DOHH2 (cell line): ENCODE measurements at regions not wholly inside any gene's neighbourhood (a gene's known extent, or its start where the extent isn't known, plus 50 kb on each side); places are given as distances from the start of the nearest gene placed in this dataset.
"Not testable (repeated sequence)": the region's sequence is repeated elsewhere in the genome, so short reads cannot be mapped to it uniquely, and the experiment has no call there.

Source experiments
- H3F3A ChIP-seq: fragments of 200-600 bp; sonication (generic), shearing (Covaris generic); 2 replicates; pipeline ENCODE4 v1.6.0; 2016; ENCODE audit warnings: antibody characterized with exemption, mild to moderate bottlenecking; ENCODE audit not compliant: control insufficient read depth, insufficient read depth
- H3K27ac ChIP-seq: fragments of 200-600 bp; sonication (generic); 2 replicates; pipeline ENCODE4 v1.5.1; 2014; ENCODE audit warnings: low read depth, mild to moderate bottlenecking, low read length, moderate library complexity
- H3K27me3 ChIP-seq: fragments of 200-600 bp; sonication (generic); 2 replicates; pipeline ENCODE4 v1.6.1; 2014; ENCODE audit warnings: mild to moderate bottlenecking, low read length, mixed read lengths; ENCODE audit not compliant: control insufficient read depth
- H3K36me3 ChIP-seq: fragments of 200-600 bp; sonication (generic); 2 replicates; pipeline ENCODE4 v1.6.1; 2014; ENCODE audit warnings: mild to moderate bottlenecking, low read length, moderate library complexity, mixed read lengths; ENCODE audit not compliant: control insufficient read depth
- H3K4me1 ChIP-seq: fragments of 200-600 bp; sonication (generic); 2 replicates; pipeline ENCODE4 v1.6.1; 2014; ENCODE audit warnings: mild to moderate bottlenecking, low read length, mixed read lengths; ENCODE audit not compliant: control insufficient read depth
- H3K4me2 ChIP-seq: fragments of 200-600 bp; sonication (generic); 2 replicates; pipeline ENCODE4 v1.6.0; 2014; ENCODE audit warnings: mild to moderate bottlenecking, low read length, moderate library complexity
- H3K4me3 ChIP-seq: fragments of 200-600 bp; sonication (generic); 2 replicates; pipeline ENCODE4 v1.5.1; 2014; ENCODE audit warnings: mild to moderate bottlenecking, low read length, mixed read lengths
- H3K79me2 ChIP-seq: fragments of 200-600 bp; sonication (generic); 2 replicates; pipeline ENCODE4 v1.6.1; 2014; ENCODE audit warnings: mild to moderate bottlenecking, low read length, mixed read lengths; ENCODE audit not compliant: control insufficient read depth
- H3K9me2 ChIP-seq: fragments of 200-600 bp; sonication (generic); replicated peaks from 2 replicates; pipeline ENCODE4 v1.6.1; 2014; ENCODE audit warnings: mild to moderate bottlenecking, low read length, mixed read lengths; ENCODE audit not compliant: control insufficient read depth
- H3K9me3 ChIP-seq: fragments of 200-600 bp; sonication (generic); 2 replicates; pipeline ENCODE4 v1.6.1; 2014; ENCODE audit warnings: antibody characterized with exemption, low read length, mixed read lengths; ENCODE audit not compliant: control insufficient read depth, insufficient read depth
- H4K20me1 ChIP-seq: fragments of 200-600 bp; sonication (generic); 2 replicates; pipeline ENCODE4 v1.6.0; 2014; ENCODE audit warnings: low read depth, mild to moderate bottlenecking, antibody characterized with exemption, low read length, moderate library complexity; ENCODE audit not compliant: control insufficient read depth, insufficient read depth

GRCh38 chr5:34217386-34217785 is 174.4 kb upstream of the C1QTNF3 start:
- not testable (repeated sequence) for H3K4me1 ChIP-seq, H3K4me3 ChIP-seq, H3K27me3 ChIP-seq, H3K79me2 ChIP-seq, H3F3A ChIP-seq, H3K4me2 ChIP-seq, H4K20me1 ChIP-seq, H3K27ac ChIP-seq, H3K36me3 ChIP-seq, H3K9me3 ChIP-seq, H3K9me2 ChIP-seq

- H3K4me1 ChIP-seq, H3K79me2 ChIP-seq, H4K20me1 ChIP-seq, H3K4me2 ChIP-seq, H3K27me3 ChIP-seq, H3K27ac ChIP-seq, H3F3A ChIP-seq, H3K9me2 ChIP-seq, H3K36me3 ChIP-seq, H3K9me3 ChIP-seq, H3K4me3 ChIP-seq: not testable (repeated sequence)
Observed at GRCh38 chr5:34221329-34222073, 178.5 kb upstream of the C1QTNF3 start.

GRCh38 chr5:34223158-34223557 is 180.1 kb upstream of the C1QTNF3 start:
- H3F3A ChIP-seq, result not testable (repeated sequence)

GRCh38 chr5:34230402-34230801 is 187.4 kb upstream of the C1QTNF3 start:
- H4K20me1 ChIP-seq, H3F3A ChIP-seq, H3K79me2 ChIP-seq, H3K4me3 ChIP-seq, H3K4me1 ChIP-seq, H3K9me2 ChIP-seq, H3K27ac ChIP-seq, H3K27me3 ChIP-seq, H3K9me3 ChIP-seq, H3K36me3 ChIP-seq, H3K4me2 ChIP-seq: not testable (repeated sequence)

More at GRCh38 chr5:34223158-34223557, 180.1 kb upstream of the C1QTNF3 start:
- not testable (repeated sequence) for H3K27ac ChIP-seq, H4K20me1 ChIP-seq, H3K79me2 ChIP-seq, H3K27me3 ChIP-seq, H3K4me2 ChIP-seq, H3K36me3 ChIP-seq, H3K9me3 ChIP-seq, H3K9me2 ChIP-seq, H3K4me3 ChIP-seq, H3K4me1 ChIP-seq

GRCh38 chr5:34243802-34244201 is 200.8 kb upstream of the C1QTNF3 start:
- not testable (repeated sequence) for H3K4me1 ChIP-seq, H3F3A ChIP-seq, H3K36me3 ChIP-seq, H3K9me2 ChIP-seq, H3K9me3 ChIP-seq, H4K20me1 ChIP-seq, H3K27me3 ChIP-seq
- H3K79me2 ChIP-seq, result peaks cover 34% of the 10 kb centered on the region
- peak overlapping the region; percentile 60 for H3K27ac ChIP-seq
- H3K4me3 ChIP-seq, result peak overlapping the region; percentile 61
- peak overlapping the region; percentile 54 for H3K4me2 ChIP-seq

GRCh38 chr5:34244281-34245031 is 201.4 kb upstream of the C1QTNF3 start:
- peaks cover 31% of the 10 kb centered on the region for H3K79me2 ChIP-seq
- not testable (repeated sequence) for H3F3A ChIP-seq, H3K9me3 ChIP-seq, H3K36me3 ChIP-seq, H3K27me3 ChIP-seq, H3K4me1 ChIP-seq, H3K9me2 ChIP-seq, H4K20me1 ChIP-seq
- peak overlapping the region; percentile 61 for H3K4me3 ChIP-seq
- peak overlapping the region; percentile 60 for H3K27ac ChIP-seq
- peak overlapping the region; percentile 54 for H3K4me2 ChIP-seq

- H3K27ac ChIP-seq, H3K4me2 ChIP-seq, H3K4me3 ChIP-seq, H3K9me3 ChIP-seq, H3K27me3 ChIP-seq, H3K9me2 ChIP-seq, H4K20me1 ChIP-seq, H3K36me3 ChIP-seq, H3F3A ChIP-seq, H3K4me1 ChIP-seq: not testable (repeated sequence)
- peaks cover 30% of the 10 kb centered on the region for H3K79me2 ChIP-seq
Observed at GRCh38 chr5:34245032-34245394, 202.0 kb upstream of the C1QTNF3 start.

GRCh38 chr5:34245813-34246212 is 202.8 kb upstream of the C1QTNF3 start:
- Histone ChIP-seq H3K4me2 (peak overlapping the region; percentile 65), H3K4me3 (peak overlapping the region; percentile 70), H3K79me2 (peaks cover 24% of the 10 kb centered on the region)
- not testable (repeated sequence) for H3K27me3 ChIP-seq, H3K9me2 ChIP-seq, H3K36me3 ChIP-seq, H3F3A ChIP-seq, H3K4me1 ChIP-seq, H3K27ac ChIP-seq, H4K20me1 ChIP-seq, H3K9me3 ChIP-seq
